Neuron (in vitro differentiated cells): ENCODE measurements at regions not wholly inside any gene's neighbourhood (a gene's known extent, or its start where the extent isn't known, plus 50 kb on each side); places are given as distances from the start of the nearest gene placed in this dataset.

Source experiments
- H2AFZ ChIP-seq: one replicate; pipeline ENCODE4 v1.6.1; 2013; ENCODE audit warnings: low read depth, mild to moderate bottlenecking, inconsistent platforms, low read length, moderate library complexity
- H3K27me3 ChIP-seq: one replicate; pipeline ENCODE4 v1.6.1; 2013; ENCODE audit warnings: low read length; ENCODE audit not compliant: insufficient read depth
- H3K36me3 ChIP-seq: one replicate; pipeline ENCODE4 v1.6.1; 2013; ENCODE audit warnings: low read length; ENCODE audit not compliant: insufficient read depth
- H3K4me1 ChIP-seq: one replicate; pipeline ENCODE4 v1.6.1; 2013; ENCODE audit warnings: low read length; ENCODE audit not compliant: insufficient read depth
- H3K4me3 ChIP-seq: 2 replicates; pipeline ENCODE4 v1.5.1; 2013; ENCODE audit warnings: mild to moderate bottlenecking, low read length, moderate library complexity
- H3K9me3 ChIP-seq: one replicate; pipeline ENCODE4 v1.6.1; 2013; ENCODE audit warnings: low read length

DNA sequence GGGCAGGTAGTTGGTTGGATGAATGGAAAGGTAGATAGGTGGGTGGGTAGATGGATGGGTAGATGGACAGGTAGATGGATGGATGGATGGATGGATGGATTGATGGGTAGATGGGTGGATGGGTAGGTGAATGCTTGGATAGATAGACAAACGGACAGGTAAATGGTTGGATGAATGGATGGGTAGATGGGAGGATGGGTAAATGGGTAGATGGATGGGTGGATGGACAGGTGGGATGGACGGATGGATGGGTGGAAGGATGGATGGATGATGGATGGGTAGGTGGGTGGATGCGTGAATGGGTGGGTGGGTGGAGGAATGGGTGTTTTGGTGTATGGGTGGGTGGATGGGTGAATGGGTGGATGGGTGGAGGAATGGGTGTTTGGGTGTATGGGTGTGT lies 50.1 kb upstream of the ASAP2 start:
- Histone ChIP-seq H3K36me3 (no peaks in the 10 kb centered on the region), H2AFZ (no peak overlapping the region), H3K4me3 (no peak overlapping the region), H3K9me3 (no peaks in the 10 kb centered on the region), H3K27me3 (peaks cover 2% of the 10 kb centered on the region), H3K4me1 (peaks cover 3% of the 10 kb centered on the region)

DNA sequence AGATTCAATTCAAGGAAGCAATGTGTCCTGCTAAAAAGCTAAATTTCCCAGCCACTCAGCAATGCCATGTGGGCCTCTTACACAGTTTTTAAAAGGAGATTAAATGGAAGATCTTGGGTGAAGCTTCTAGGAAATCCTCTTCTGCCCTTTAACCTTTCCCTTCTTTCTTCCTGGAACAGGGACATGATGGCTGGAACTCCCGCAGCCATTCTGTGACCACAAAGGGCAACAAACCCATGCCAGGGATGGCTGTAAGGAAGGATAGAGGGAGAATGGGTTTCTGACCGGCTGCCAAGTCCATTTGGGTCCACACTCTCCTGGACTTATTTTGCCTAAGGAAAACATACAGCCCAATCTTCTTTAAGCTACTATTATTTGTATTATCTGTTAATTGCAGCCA lies 52.6 kb upstream of the ASAP2 start:
- Histone ChIP-seq H3K4me3 (no peak overlapping the region), H3K9me3 (no peaks in the 10 kb centered on the region), H2AFZ (no peak overlapping the region), H3K36me3 (no peaks in the 10 kb centered on the region), H3K27me3 (peaks cover 2% of the 10 kb centered on the region), H3K4me1 (peaks cover 3% of the 10 kb centered on the region)

DNA sequence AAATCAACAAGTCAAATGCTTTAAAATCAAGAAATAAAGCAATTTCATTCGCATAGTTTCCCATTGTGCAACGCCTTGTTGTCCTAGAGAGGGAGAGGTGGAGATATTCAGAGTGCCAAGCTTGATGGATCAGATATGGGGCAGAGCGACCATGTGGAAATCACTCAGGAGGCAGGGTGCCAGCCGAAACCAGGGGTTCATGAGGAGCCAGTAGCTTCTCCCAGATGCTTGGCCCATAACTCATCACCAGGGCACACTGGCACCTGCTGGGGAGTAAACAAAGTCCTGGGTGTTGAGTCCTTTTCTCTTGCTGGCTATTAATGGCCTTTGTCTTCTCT lies 53.0 kb upstream of the ASAP2 start:
- peaks cover 2% of the 10 kb centered on the region for H3K27me3 ChIP-seq
- H3K4me3 ChIP-seq: no peak overlapping the region
- peaks cover 3% of the 10 kb centered on the region for H3K4me1 ChIP-seq
- H3K9me3 ChIP-seq: no peaks in the 10 kb centered on the region
- no peak overlapping the region for H2AFZ ChIP-seq
- no peaks in the 10 kb centered on the region for H3K36me3 ChIP-seq

DNA sequence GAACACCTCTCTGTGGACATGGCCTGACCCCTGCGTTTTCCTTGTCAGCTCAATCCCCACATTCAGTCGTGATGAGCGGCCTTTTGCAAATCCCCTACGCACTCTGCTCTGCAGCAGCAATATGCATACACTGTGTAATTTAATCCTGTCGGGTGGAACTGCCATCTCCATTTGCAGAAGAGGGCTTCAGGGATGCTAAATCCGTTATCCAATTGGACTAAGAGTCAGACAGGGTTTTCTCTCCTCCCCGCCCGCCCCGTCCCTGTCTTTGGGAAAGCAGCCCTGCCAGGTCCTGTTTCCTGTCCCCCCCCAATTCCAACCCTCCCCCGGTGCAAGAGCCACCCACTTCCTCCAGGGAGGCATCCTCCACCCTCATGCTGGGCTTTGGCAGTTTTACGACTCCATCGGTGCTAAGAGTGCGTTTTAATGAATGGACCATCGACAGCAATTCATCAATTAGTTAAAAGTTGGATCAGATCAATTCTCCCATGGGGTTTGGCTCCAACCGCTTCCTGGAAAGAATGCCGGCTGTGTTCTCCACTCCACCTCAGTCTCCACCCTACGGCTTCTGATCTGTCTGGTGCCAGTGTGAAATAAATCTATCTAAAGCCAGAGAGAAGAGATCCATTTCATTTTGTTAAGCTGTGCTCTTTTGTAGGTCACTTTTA lies 53.5 kb upstream of the ASAP2 start:
- H3K9me3 ChIP-seq: no peaks in the 10 kb centered on the region

DNA sequence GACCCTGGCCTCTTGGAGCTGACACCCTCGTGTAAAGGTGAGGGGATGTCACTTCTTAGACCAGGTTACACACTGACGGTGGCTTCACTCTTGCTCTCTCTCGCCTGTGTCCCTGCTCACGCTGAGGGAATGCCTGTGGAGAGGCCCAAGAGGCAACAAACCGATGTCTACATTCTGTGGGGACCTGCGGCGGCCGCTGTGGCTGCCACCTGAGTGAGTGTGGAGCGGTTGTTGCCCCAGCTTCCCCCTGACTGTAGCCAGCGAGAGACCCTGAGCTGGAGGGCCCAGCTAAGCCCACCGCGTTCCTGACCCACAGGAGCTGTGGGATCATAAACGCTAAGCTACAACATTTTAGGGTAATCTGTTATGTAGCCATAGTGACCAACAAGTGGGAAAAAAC lies 55.7 kb upstream of the ASAP2 start:
- Histone ChIP-seq H3K9me3 (no peaks in the 10 kb centered on the region), H3K4me3 (no peak overlapping the region), H3K27me3 (peaks cover 2% of the 10 kb centered on the region), H3K4me1 (peaks cover 3% of the 10 kb centered on the region), H3K36me3 (no peaks in the 10 kb centered on the region), H2AFZ (no peak overlapping the region)

More for the DNA sequence above, 53.5 kb upstream of the ASAP2 start:
- Histone ChIP-seq H3K4me3 (no peak overlapping the region), H2AFZ (no peak overlapping the region), H3K36me3 (no peaks in the 10 kb centered on the region), H3K4me1 (peaks cover 3% of the 10 kb centered on the region), H3K27me3 (peaks cover 2% of the 10 kb centered on the region)

DNA sequence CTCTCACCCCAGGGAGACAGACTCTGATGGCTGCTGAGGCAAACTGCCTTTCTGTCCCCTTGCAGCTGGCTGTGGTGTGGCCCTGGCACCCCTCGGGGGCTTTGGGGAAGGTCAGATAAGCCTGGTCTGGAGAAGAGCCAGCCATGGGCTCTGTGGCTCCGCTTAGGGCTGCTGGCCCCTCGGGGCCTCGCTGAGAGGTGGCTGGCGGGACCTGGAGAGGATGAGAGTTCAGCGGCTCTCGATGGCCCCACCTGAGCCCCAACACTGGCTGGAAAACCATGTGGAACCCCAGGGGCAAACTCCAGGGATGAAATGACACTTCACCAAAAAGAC lies 56.1 kb upstream of the ASAP2 start:
- Histone ChIP-seq H2AFZ (no peak overlapping the region), H3K36me3 (no peaks in the 10 kb centered on the region), H3K4me3 (no peak overlapping the region), H3K9me3 (no peaks in the 10 kb centered on the region), H3K27me3 (peaks cover 2% of the 10 kb centered on the region), H3K4me1 (peaks cover 3% of the 10 kb centered on the region)

DNA sequence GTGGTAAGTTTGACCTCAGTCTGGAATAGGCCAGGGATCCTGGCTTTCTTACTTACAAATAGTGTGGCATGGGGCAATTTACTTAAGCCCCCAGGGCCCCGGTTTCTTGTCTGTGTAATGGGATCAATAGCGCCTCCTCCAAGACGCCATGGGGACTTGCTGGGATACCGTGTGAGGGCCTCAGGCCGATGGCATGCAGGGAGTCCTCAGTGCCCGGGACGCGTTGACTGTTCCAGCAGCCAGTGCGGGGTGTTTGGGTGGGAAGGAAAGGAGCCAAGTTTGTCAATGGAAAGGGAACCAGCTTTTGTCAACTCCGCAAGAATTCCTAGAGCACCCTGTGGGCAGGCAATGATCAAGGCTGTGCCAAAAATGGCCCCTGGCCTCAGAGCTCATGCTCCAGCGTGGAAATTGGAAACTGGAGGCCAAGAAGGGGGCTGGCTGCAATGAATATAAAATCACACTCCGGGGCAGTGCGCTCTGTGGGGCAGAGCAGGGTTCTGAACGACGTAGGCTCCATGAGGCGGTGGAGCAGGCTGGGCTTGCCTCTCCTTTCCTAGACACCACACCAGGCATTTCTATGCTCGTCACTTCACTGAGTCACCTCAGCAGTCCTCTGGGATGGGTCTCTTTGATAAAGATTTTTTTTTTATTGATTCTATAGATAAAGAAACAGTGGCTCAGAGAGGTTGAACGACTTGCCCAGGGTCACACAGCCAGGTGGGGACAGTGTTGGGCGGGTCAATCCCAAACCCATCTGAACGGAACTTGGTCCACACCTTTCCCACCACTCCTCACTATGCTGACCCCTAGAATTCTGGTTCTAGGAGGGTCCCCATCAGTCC lies 56.7 kb upstream of the ASAP2 start:
- Histone ChIP-seq H3K36me3 (no peaks in the 10 kb centered on the region), H3K4me1 (peaks cover 3% of the 10 kb centered on the region), H3K9me3 (no peaks in the 10 kb centered on the region), H2AFZ (no peak overlapping the region), H3K4me3 (no peak overlapping the region), H3K27me3 (peaks cover 2% of the 10 kb centered on the region)

DNA sequence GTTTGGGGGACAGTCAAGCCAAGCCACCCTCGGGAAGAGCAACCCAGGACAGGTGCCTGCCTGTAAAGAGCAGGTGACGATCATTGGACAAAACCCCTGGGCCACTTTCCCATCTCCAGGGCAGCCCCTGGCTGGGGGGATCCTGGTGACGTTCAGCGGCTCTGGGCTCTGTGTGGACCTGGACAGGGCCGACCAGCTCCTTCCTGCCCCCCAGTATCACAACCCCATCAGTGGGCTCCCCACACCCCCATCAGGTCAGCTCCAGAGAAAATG lies 57.3 kb upstream of the ASAP2 start:
- Histone ChIP-seq H3K4me3 (no peak overlapping the region), H3K27me3 (peaks cover 2% of the 10 kb centered on the region), H3K36me3 (no peaks in the 10 kb centered on the region), H3K9me3 (no peaks in the 10 kb centered on the region), H3K4me1 (peaks cover 3% of the 10 kb centered on the region), H2AFZ (no peak overlapping the region)

DNA sequence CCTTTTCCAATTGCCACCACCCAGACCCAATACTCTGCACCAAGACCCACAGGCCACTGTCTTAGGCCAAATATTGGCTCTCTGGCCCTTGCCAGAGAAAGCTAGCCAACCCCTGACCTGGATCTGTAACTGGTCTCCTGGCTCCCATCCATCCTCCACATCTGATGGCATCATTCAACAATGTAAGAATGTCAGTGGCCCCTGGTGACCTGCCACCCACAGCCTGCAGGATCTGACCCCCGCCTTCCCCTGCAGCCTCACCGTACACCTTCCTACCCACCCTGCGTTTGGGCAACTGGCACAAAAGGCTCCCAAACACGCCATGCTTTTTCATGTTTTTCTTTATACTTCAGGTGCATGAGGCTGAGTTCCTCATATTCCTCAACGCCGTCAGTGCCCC lies 60.0 kb upstream of the ASAP2 start:
- peaks cover 5% of the 10 kb centered on the region for H3K4me1 ChIP-seq
- H2AFZ ChIP-seq: no peak overlapping the region
- H3K4me3 ChIP-seq: no peak overlapping the region
- peaks cover 6% of the 10 kb centered on the region for H3K27me3 ChIP-seq
- H3K36me3 ChIP-seq: no peaks in the 10 kb centered on the region
- H3K9me3 ChIP-seq: no peaks in the 10 kb centered on the region

DNA sequence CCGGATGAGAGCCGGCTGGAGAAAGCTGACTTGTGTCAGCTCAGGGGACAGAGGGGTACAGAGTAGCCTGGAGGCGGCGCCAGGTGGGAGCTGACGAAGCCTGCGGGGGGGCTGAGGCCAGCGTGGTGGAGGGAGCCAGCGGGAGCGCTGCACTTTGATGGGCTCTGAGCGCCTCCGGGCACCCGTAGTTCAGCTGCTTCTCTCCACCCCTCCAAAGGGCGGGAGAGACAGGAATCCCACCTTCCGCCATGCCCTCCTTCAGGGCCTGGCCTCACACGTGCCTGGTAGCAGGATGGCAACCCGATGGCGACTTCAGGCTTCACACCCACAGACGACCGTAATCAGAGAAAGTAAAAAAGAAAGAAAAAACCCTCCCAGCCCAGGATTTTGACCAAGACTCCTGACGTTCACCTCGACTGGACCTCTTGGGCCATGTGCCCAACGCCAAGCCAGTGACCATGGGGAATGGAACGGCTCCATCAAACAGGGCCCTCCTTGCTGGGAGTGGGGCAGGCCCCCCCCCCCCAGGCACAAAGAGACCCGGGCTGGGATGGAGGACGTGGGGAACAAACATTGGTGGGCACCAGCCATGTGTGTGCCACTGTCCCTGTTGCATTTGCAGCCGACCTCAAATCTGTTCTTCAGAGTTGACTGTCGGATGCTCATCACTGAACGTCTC lies 60.7 kb upstream of the ASAP2 start:
- Histone ChIP-seq H3K27me3 (peaks cover 6% of the 10 kb centered on the region), H3K4me3 (no peak overlapping the region), H3K36me3 (no peaks in the 10 kb centered on the region), H3K9me3 (no peaks in the 10 kb centered on the region), H2AFZ (no peak overlapping the region), H3K4me1 (peaks cover 5% of the 10 kb centered on the region)

DNA sequence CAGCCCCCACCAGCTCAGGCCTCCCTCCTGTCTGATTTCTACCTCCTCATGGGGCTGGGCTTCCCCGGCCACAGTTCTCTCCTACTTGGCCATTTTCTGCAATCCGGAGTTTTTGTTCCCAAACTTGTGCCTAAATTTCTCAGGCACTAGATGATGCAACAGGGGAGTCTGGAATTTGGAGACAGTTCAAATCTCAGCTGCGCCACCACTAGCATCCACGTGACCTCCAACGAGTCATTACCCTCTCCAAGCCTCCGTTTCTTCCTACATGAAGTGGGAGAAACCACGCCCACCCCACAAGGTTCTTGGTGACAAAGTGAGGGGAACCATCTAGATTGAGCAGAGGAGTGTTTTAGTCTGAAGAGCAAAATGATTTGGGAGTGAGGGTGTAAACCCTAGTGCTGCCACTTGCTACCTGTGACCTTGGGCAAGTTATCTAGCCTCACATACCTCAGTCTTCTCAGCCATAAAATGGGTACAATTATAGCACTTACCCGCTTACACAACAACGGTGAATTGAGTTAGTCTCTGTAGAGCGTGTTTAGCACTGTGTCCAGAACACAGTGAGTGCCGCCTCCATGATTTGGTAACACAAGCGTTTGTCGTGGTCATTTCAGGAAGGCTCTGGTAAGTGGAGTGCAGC lies 61.4 kb upstream of the ASAP2 start:
- no peak overlapping the region for H2AFZ ChIP-seq
- peaks cover 6% of the 10 kb centered on the region for H3K27me3 ChIP-seq
- no peaks in the 10 kb centered on the region for H3K36me3 ChIP-seq
- peaks cover 5% of the 10 kb centered on the region for H3K4me1 ChIP-seq
- no peak overlapping the region for H3K4me3 ChIP-seq
- H3K9me3 ChIP-seq: no peaks in the 10 kb centered on the region

DNA sequence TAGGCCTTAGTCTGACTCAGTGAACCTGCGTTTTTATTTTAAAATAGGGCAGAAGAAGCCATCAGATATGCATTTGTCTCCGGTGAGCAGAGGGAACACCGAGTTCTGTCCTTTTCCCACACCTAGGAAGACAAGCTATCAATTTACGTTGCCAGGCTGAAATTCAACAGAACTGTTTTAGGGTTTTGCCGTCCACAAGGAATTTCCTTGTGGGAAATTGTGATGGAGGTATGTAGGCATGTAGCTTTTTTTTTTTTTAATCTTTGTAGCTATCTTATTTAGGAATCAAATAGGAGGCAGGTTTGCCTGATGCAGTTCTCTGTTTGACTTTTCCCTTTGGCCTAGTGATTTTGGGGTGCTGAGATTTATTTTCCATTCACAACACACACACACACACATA lies 62.0 kb upstream of the ASAP2 start:
- peaks cover 5% of the 10 kb centered on the region for H3K4me1 ChIP-seq
- no peaks in the 10 kb centered on the region for H3K36me3 ChIP-seq
- peaks cover 6% of the 10 kb centered on the region for H3K27me3 ChIP-seq
- no peaks in the 10 kb centered on the region for H3K9me3 ChIP-seq
- no peak overlapping the region for H3K4me3 ChIP-seq
- no peak overlapping the region for H2AFZ ChIP-seq

DNA sequence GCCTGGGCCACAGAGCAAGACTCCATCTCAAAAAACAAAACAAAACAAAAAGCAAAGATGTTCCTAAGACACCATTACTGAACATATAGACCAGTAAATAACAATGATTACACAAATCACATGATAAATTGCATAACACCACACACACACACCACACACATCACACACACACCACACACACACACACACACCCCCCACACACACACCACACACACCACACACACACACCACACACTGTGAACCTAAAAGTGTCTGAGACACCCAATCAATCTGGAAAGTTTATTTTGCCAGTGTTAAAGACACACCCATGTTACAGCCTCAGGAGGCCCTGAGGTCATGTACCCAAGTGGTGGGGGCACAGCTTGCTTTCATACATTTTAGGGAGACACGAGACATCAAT lies 62.6 kb upstream of the ASAP2 start:
- Histone ChIP-seq H3K4me3 (no peak overlapping the region), H3K4me1 (peaks cover 7% of the 10 kb centered on the region), H3K27me3 (peaks cover 6% of the 10 kb centered on the region), H3K36me3 (no peaks in the 10 kb centered on the region), H3K9me3 (no peaks in the 10 kb centered on the region), H2AFZ (no peak overlapping the region)
